Left lung (tissue), 4 donors: ENCODE measurements at regions not wholly inside any gene's neighbourhood (a gene's known extent, or its start where the extent isn't known, plus 50 kb on each side); places are given as distances from the start of the nearest gene placed in this dataset.

Experiments used
- ATAC-seq: fragments of 200-7000 bp; cut with Tn5 transposase; one replicate; pipeline ENCODE4 v1.9.1; 2020; ENCODE audit warnings: moderate library complexity
- DNase-seq, 4 donors: peaks; one replicate each; pipeline ENCODE4 v3.0.0-alpha.2; 2013 to 2020
- H3K27ac ChIP-seq, 2 donors: fragments of 200-600 bp; sonication (generic) in 1 of 2; one replicate each; pipeline versions ENCODE4 v1.5.0 to v1.8.0; 2020 to 2021
- H3K27me3 ChIP-seq, 2 donors: fragments of 200-600 bp; sonication (generic) in 1 of 2; one replicate each; pipeline versions ENCODE4 v1.5.0 to v1.8.0; 2020 to 2021
- H3K36me3 ChIP-seq, 2 donors: fragments of 200-600 bp; sonication (generic) in 1 of 2; one replicate each; pipeline versions ENCODE4 v1.5.0 to v1.8.0; 2020 to 2021
- H3K4me1 ChIP-seq, 2 donors: fragments of 200-600 bp; one replicate each; pipeline ENCODE4 v1.8.0; 2021
- H3K4me3 ChIP-seq, 2 donors: fragments of 200-600 bp; sonication (generic) in 1 of 2; one replicate each; pipeline versions ENCODE4 v1.5.0 to v1.8.0; 2020 to 2021; ENCODE audit warnings: mild to moderate bottlenecking in 1 of 2
- H3K9me3 ChIP-seq, 2 donors: fragments of 200-600 bp; sonication (generic) in 1 of 2; one replicate each; pipeline versions ENCODE4 v1.5.0 to v1.8.0; 2020 to 2021
- CTCF ChIP-seq, 2 donors: fragments of 200-600 bp; sonication (generic) in 1 of 2; IDR thresholded peaks; one replicate each; pipeline versions ENCODE4 v1.5.0 to v1.8.0; 2021; ENCODE audit warnings: antibody characterized with exemption in 2 of 2
- intact Hi-C, 2 donors: fragments of 100-400 bp; cut with DNase I; formaldehyde crosslinking; loops; one replicate each; pipeline versions ENCODE4 v1.11.2 to v1.14.2; 2022
- donor health status: DM: no; HTN: yes; CAD: no.
- donor health status: DM: no; HTN: no; CAD: no.

- H3K27ac ChIP-seq, result no peak overlapping the region
- no peak for DNase-seq
- no peaks in the 10 kb centered on the region for H3K4me1 ChIP-seq
- peaks cover 0 to 2% of the 10 kb centered on the region in 2 donors for H3K9me3 ChIP-seq
- intact Hi-C loops, result no loop called here
- no peaks in the 10 kb centered on the region for H3K27me3 ChIP-seq
- no peak for ATAC-seq
- no peak overlapping the region for H3K4me3 ChIP-seq
- no peaks in the 10 kb centered on the region for H3K36me3 ChIP-seq
- no peak for TF ChIP-seq CTCF (IDR thresholded peaks at IDR 0.05)
Measured at GRCh38 chr4:125440814-125441213, 126.1 kb downstream of the FAT4 start.

GRCh38 chr4:125444166-125444565, 129.4 kb downstream of the FAT4 start:
- Histone ChIP-seq H3K27ac (no peak overlapping the region), H3K9me3 (peaks cover 0 to 2% of the 10 kb centered on the region in 2 donors), H3K4me3 (no peak overlapping the region), H3K27me3 (no peaks in the 10 kb centered on the region), H3K36me3 (no peaks in the 10 kb centered on the region), H3K4me1 (no peaks in the 10 kb centered on the region)
- DNase-seq, result no peak
- no peak for TF ChIP-seq CTCF (IDR thresholded peaks at IDR 0.05)
- intact Hi-C loops, result no loop called here
- ATAC-seq, result no peak

- peaks cover 0 to 2% of the 10 kb centered on the region in 2 donors for H3K9me3 ChIP-seq
- TF ChIP-seq CTCF (IDR thresholded peaks at IDR 0.05), result no peak
- intact Hi-C loops, result no loop called here
Measured at GRCh38 chr4:125445525-125445924, 130.8 kb downstream of the FAT4 start.

GRCh38 chr4:125447551-125448290, 133.0 kb downstream of the FAT4 start:
- Histone ChIP-seq H3K27me3 (no peaks in the 10 kb centered on the region), H3K27ac (no peak overlapping the region), H3K4me3 (no peak overlapping the region), H3K9me3 (peaks cover 0 to 2% of the 10 kb centered on the region in 2 donors), H3K4me1 (no peaks in the 10 kb centered on the region), H3K36me3 (peaks cover 0 to 6% of the 10 kb centered on the region in 2 donors)
- DNase-seq (no peak), ATAC-seq (no peak)
- intact Hi-C loops, result no loop called here
- no peak for TF ChIP-seq CTCF (IDR thresholded peaks at IDR 0.05)

More at GRCh38 chr4:125445525-125445924, 130.8 kb downstream of the FAT4 start:
- H3K27ac ChIP-seq, result no peak overlapping the region
- H3K27me3 ChIP-seq, result no peaks in the 10 kb centered on the region
- no peak overlapping the region for H3K4me3 ChIP-seq
- ATAC-seq (no peak), DNase-seq (no peak)
- H3K4me1 ChIP-seq, result no peaks in the 10 kb centered on the region
- no peaks in the 10 kb centered on the region for H3K36me3 ChIP-seq

GRCh38 chr4:125456075-125456474, 141.3 kb downstream of the FAT4 start:
- no peak for TF ChIP-seq CTCF (IDR thresholded peaks at IDR 0.05)
- Histone ChIP-seq H3K4me3 (no peak overlapping the region), H3K27me3 (no peaks in the 10 kb centered on the region), H3K36me3 (peaks cover 0 to 6% of the 10 kb centered on the region in 2 donors), H3K9me3 (peaks cover 0 to 2% of the 10 kb centered on the region in 2 donors), H3K27ac (no peak overlapping the region), H3K4me1 (no peaks in the 10 kb centered on the region)
- DNase-seq (no peak), ATAC-seq (no peak)
- intact Hi-C loops, result no loop called here
